Ovary (tissue), 3 donors: ENCODE measurements at regions not wholly inside any gene's neighbourhood (a gene's known extent, or its start where the extent isn't known, plus 50 kb on each side); places are given as distances from the start of the nearest gene placed in this dataset.

Experiments used
- EP300 ChIP-seq: sonication (generic); formaldehyde crosslinking; IDR thresholded peaks from one replicate; pipeline ENCODE4 v1.6.1; 2017; ENCODE audit warnings: antibody characterized with exemption
- POLR2A ChIP-seq: fragments of 450-650 bp; IDR thresholded peaks from one replicate; pipeline ENCODE4 v1.6.1; 2017; ENCODE audit warnings: antibody characterized with exemption, mild to moderate bottlenecking, moderate library complexity
- TF ChIP-seq, protein P1 (sequence below), 3 donors: fragments of 450-650 bp in 2 of 3; fragments of 200-600 bp in 1 of 3; IDR thresholded peaks; one replicate each; pipeline versions ENCODE4 v1.5.1 to v1.8.0; 2016 to 2022; ENCODE audit warnings: antibody characterized with exemption in 3 of 3, mild to moderate bottlenecking in 1 of 3
- donor health status: DM: no; HTN: no; CAD: no.

DNA sequence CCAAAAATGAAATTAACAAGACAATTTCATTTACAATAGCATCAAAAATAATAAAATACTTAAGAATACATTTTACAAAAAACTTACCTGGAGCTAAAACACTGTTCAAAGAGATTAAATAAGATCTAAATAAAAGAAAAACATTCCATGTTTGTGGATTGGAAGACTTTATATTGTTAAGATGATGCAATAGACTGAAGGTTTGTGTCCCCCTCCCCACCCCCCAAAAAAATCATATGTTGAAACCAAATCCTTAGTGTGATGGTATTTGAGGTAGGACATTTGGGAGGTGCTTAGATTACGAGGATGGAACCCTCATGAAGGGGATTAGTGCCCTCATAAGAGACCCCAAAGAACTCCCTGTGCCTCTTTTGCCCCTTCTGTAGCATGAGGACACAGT lies 117.6 kb downstream of the ZNF467 start:
- TF ChIP-seq, protein P1, sequence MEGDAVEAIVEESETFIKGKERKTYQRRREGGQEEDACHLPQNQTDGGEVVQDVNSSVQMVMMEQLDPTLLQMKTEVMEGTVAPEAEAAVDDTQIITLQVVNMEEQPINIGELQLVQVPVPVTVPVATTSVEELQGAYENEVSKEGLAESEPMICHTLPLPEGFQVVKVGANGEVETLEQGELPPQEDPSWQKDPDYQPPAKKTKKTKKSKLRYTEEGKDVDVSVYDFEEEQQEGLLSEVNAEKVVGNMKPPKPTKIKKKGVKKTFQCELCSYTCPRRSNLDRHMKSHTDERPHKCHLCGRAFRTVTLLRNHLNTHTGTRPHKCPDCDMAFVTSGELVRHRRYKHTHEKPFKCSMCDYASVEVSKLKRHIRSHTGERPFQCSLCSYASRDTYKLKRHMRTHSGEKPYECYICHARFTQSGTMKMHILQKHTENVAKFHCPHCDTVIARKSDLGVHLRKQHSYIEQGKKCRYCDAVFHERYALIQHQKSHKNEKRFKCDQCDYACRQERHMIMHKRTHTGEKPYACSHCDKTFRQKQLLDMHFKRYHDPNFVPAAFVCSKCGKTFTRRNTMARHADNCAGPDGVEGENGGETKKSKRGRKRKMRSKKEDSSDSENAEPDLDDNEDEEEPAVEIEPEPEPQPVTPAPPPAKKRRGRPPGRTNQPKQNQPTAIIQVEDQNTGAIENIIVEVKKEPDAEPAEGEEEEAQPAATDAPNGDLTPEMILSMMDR (IDR thresholded peaks at IDR 0.05) = no peak
- TF ChIP-seq POLR2A (no peak), EP300 (no peak)
